ENCODE measurements at regions not wholly inside any gene's neighbourhood (a gene's known extent, or its start where the extent isn't known, plus 50 kb on each side); places are given as distances from the start of the nearest gene placed in this dataset.

DNA sequence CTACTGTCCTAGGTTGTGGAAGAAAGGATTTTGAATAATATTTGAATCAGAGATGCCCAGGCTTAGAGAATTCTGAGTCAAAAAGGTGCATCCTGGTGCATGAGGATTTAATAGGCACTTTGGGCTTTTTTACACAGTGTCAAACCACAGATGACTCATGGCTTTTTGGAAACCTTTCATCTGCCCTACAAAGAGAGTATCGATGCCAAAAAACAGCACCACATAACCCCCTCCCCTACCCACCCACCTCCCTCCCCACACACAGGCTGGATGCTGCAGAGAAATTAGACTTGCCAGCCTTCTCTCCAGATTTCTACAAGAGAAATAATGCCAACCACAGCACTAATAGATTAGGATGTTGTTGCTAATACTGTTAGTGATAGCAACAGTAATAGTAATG is 779.3 kb downstream of the NLGN4X start:
- H3K4me1 Mint-ChIP-seq (ENCODE audit: low read depth) = no peaks in the 10 kb centered on the region
- no peak overlapping the region for H3K4me3 Mint-ChIP-seq
- H3K9me3 Mint-ChIP-seq = no peaks in the 10 kb centered on the region
- no peaks in the 10 kb centered on the region for H3K36me3 Mint-ChIP-seq (ENCODE audit: low read depth)
- CTCF ChIA-PET = no interaction called here
- H3K27ac Mint-ChIP-seq = no peak overlapping the region
- intact Hi-C loops (cut with micrococcal nuclease) = no loop called here
- no peak for DNase-seq
- H3K27me3 Mint-ChIP-seq (ENCODE audit: low read depth) = no peaks in the 10 kb centered on the region

DNA sequence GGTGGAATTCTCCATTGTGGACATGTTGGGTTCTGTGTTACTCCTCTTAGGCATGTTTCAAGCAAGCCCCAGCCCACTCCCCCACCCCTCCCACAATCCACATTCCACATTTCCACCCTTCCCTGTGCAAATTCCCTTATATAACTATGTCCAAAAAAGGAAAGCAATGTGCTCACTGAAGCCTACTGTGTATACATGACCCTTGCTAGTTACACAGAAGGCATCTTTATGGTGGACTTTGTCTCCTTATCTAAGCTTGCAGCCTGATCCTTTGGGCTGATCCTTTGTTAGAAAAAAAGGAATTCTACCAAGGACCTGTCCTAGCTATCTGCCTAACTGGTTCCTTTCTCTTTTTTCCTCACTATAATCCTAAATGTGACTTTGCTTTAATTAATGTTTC is 796.8 kb downstream of the NLGN4X start:
- H3K4me1 Mint-ChIP-seq (ENCODE audit: low read depth) = no peaks in the 10 kb centered on the region
- peaks cover 3% of the 10 kb centered on the region for H3K9me3 Mint-ChIP-seq
- CTCF ChIA-PET = interaction anchor here (1.0 kb wide), 1 partner anchor 10 kb away, joined by 3 read pairs; no protein-coding TSS in a partner anchor
- intact Hi-C loops (cut with micrococcal nuclease) = no loop called here
- H3K4me3 Mint-ChIP-seq = no peak overlapping the region
- no peak overlapping the region for H3K27ac Mint-ChIP-seq
- no peaks in the 10 kb centered on the region for H3K36me3 Mint-ChIP-seq (ENCODE audit: low read depth)
- DNase-seq = no peak
- H3K27me3 Mint-ChIP-seq (ENCODE audit: low read depth) = no peaks in the 10 kb centered on the region

DNA sequence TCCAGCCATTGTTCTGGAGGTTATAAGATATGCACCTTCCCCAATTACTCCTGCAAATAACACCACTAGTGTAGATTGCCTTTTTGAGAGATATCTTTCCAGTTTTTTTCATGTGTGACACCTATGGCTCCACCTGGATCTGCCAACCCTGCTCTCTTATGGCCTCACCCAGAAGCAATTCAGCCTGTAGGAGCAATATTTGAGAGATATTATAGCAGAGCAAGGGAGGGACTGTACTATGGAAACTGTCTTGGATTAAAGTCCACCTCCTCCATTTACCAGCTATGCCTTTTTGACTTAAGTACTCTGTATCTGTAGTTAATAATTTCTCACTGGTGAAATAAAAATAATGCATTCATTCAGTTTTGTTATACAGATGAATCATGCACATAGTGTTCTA is 803.5 kb downstream of the NLGN4X start:
- Mint-ChIP-seq H3K9me3 (peaks cover 8% of the 10 kb centered on the region), H3K4me3 (no peak overlapping the region), H3K27ac (no peak overlapping the region), H3K36me3 (ENCODE audit: low read depth) (no peaks in the 10 kb centered on the region), H3K27me3 (ENCODE audit: low read depth) (no peaks in the 10 kb centered on the region), H3K4me1 (ENCODE audit: low read depth) (no peaks in the 10 kb centered on the region)
- intact Hi-C loops (cut with micrococcal nuclease) = no loop called here
- no peak for DNase-seq
- CTCF ChIA-PET = no interaction called here

DNA sequence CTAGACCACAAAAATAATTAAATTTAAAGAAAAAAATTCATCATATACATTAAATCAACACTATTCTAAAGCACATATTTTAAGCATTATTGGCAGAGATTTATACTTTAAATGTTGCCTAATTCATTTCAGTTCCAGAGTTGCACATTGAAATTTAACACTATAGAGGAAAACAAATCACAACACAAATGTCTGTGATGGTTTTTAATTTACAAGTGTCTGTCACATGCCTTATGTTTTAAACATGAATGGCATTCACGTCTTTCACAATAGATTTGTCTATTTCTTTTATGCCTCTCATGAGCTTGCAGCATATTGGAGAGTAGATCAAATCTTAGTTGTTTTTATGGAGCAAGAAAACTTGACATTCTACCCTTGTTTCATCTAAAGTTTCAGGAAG is 811.3 kb downstream of the NLGN4X start:
- Mint-ChIP-seq H3K9me3 (peaks cover 3% of the 10 kb centered on the region), H3K36me3 (ENCODE audit: low read depth) (no peaks in the 10 kb centered on the region), H3K4me1 (ENCODE audit: low read depth) (no peaks in the 10 kb centered on the region), H3K27ac (no peak overlapping the region), H3K27me3 (ENCODE audit: low read depth) (no peaks in the 10 kb centered on the region), H3K4me3 (no peak overlapping the region)
- CTCF ChIA-PET = no interaction called here
- intact Hi-C loops (cut with micrococcal nuclease) = no loop called here
- DNase-seq = no peak

DNA sequence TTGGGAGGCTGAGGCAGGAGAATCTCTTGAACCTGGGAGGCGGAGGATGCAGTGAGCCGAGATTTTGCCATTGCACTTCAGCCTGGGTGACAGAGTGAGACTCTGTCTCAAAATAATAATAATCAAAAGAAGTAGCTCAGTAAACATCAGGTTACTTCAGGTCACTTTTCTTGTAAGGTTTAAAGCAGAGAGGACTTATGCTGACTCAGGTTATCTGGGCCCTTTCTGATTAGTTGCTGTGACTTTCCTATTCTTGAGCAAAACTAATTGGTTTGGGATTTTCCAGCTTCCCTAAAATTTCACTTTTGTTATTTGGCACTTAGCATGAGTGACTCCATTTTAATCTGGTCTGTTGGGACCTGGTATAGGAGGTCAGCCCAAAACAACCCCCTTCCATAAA is 812.9 kb downstream of the NLGN4X start:
- Mint-ChIP-seq H3K27ac (no peak overlapping the region), H3K4me3 (no peak overlapping the region), H3K36me3 (ENCODE audit: low read depth) (no peaks in the 10 kb centered on the region), H3K9me3 (peaks cover 2% of the 10 kb centered on the region), H3K4me1 (ENCODE audit: low read depth) (no peaks in the 10 kb centered on the region), H3K27me3 (ENCODE audit: low read depth) (no peaks in the 10 kb centered on the region)
- CTCF ChIA-PET = no interaction called here
- intact Hi-C loops (cut with micrococcal nuclease) = no loop called here
- no peak for DNase-seq

DNA sequence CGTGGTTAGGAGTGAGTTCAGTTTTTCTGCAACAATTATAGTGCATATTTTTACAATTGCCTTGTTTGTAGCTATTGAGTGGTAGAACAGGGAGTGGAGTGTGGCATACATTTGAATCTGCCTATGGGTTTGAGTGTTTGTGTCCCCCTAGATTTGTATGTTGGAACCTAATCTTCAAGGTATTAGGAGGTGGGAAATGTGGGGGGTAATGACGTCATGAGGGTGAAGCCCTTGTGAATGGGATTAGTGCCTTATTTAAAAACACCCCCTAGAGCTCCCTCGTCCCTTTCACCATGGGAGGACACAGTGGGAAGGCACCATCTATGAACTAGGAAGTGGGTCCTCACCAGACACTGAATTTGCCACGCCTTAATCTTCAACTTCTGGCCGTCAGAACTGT is 819.6 kb downstream of the NLGN4X start:
- CTCF ChIA-PET = no interaction called here
- H3K27ac Mint-ChIP-seq = no peak overlapping the region
- H3K36me3 Mint-ChIP-seq (ENCODE audit: low read depth) = no peaks in the 10 kb centered on the region
- H3K27me3 Mint-ChIP-seq (ENCODE audit: low read depth) = no peaks in the 10 kb centered on the region
- intact Hi-C loops (cut with micrococcal nuclease) = no loop called here
- no peak overlapping the region for H3K4me3 Mint-ChIP-seq
- no peaks in the 10 kb centered on the region for H3K9me3 Mint-ChIP-seq
- no peaks in the 10 kb centered on the region for H3K4me1 Mint-ChIP-seq (ENCODE audit: low read depth)
- no peak for DNase-seq

DNA sequence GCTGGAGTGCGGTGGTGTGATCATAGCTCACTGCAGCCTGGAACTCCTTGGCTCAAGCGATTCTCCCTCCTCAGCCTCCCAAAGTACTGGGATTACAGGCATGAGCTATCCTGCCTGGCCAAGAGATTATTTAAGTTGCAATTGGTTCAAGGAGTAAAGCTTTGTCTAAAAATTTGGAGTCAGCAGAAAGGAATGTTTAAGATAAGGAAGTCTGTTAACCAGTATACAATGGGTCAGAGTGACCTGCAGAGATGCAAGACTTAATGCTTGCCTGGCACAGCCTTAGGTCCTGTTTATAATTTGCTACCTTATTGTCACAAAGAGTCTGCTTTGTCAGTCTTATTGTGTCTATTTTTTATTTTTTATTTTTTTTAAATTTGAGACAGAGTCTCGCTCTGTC is 826.2 kb downstream of the NLGN4X start:
- Mint-ChIP-seq H3K9me3 (peaks cover 4% of the 10 kb centered on the region), H3K27ac (no peak overlapping the region), H3K36me3 (ENCODE audit: low read depth) (no peaks in the 10 kb centered on the region), H3K4me3 (no peak overlapping the region), H3K27me3 (ENCODE audit: low read depth) (no peaks in the 10 kb centered on the region), H3K4me1 (ENCODE audit: low read depth) (no peaks in the 10 kb centered on the region)
- CTCF ChIA-PET = no interaction called here
- intact Hi-C loops (cut with micrococcal nuclease) = no loop called here
- no peak for DNase-seq

DNA sequence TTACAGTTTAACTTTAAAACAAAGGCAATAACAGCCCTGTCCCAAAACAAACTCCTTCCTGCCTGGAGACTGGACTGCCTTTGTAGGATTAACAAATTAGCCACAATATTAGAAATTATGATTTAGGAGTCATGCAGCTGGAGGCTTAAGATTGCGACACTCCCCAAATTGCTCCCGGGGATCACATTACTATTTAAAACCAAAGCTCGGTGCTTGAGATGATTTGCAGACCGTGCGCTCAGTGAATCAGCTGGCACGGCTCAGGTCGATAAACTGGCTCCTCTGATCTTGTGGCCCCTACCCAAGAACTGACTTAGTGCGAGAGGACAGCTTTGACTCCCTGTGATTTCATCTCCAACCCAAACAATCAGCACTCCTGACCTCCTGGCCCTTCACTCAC is 829.3 kb downstream of the NLGN4X start:
- H3K27me3 Mint-ChIP-seq (ENCODE audit: low read depth) = no peaks in the 10 kb centered on the region
- H3K4me3 Mint-ChIP-seq = no peak overlapping the region
- H3K4me1 Mint-ChIP-seq (ENCODE audit: low read depth) = no peaks in the 10 kb centered on the region
- no peak overlapping the region for H3K27ac Mint-ChIP-seq
- no peaks in the 10 kb centered on the region for H3K36me3 Mint-ChIP-seq (ENCODE audit: low read depth)
- CTCF ChIA-PET = no interaction called here
- H3K9me3 Mint-ChIP-seq = peaks cover 4% of the 10 kb centered on the region
- intact Hi-C loops (cut with micrococcal nuclease) = no loop called here
- no peak for DNase-seq

DNA sequence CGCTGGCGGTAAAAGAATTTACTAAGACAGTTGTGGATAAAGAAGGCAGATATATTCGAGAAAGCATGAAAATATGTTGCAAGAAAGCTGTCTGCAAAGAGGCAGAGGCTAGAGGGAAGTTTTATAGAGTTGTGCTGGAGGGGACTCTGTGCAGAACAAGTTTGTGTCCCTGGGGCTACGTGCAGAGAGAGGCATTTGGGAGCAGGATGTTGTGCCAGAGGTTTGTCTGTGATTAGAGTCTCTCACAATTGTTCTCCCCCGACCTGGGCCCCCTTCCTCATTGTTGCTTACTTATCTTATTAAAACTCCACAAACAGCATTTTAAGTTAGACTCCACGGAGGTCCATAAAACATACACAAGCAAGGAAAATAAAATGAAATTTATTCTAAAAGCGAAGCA is 831.3 kb downstream of the NLGN4X start:
- CTCF ChIA-PET = no interaction called here
- Mint-ChIP-seq H3K4me3 (no peak overlapping the region), H3K36me3 (ENCODE audit: low read depth) (no peaks in the 10 kb centered on the region), H3K27ac (no peak overlapping the region), H3K27me3 (ENCODE audit: low read depth) (no peaks in the 10 kb centered on the region), H3K4me1 (ENCODE audit: low read depth) (no peaks in the 10 kb centered on the region), H3K9me3 (peaks cover 4% of the 10 kb centered on the region)
- intact Hi-C loops (cut with micrococcal nuclease) = no loop called here
- no peak for DNase-seq

DNA sequence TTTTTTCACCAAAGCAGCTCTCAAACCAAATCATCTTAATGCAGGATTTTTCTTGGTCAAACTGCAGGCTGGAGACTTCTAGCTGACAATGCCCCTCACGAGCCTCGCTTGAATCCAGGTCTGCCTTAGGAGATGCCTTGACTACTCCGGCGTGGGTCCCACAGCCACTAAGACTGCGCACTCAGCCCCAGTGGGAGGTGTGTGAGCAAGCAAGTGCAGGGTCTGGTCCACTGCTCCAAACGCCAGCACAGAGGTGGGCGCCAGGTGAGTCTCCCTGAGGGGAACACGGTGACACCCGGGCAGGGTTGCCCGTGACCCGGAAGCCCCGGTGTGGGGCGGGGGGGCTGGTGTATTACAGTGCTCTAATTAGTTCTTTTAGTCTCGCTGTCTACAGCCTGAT is 838.3 kb downstream of the NLGN4X start:
- H3K27me3 Mint-ChIP-seq (ENCODE audit: low read depth) = no peaks in the 10 kb centered on the region
- H3K4me1 Mint-ChIP-seq (ENCODE audit: low read depth) = no peaks in the 10 kb centered on the region
- no peaks in the 10 kb centered on the region for H3K9me3 Mint-ChIP-seq
- CTCF ChIA-PET = no interaction called here
- intact Hi-C loops (cut with micrococcal nuclease) = no loop called here
- DNase-seq = no peak
- no peaks in the 10 kb centered on the region for H3K36me3 Mint-ChIP-seq (ENCODE audit: low read depth)
- no peak overlapping the region for H3K27ac Mint-ChIP-seq
- no peak overlapping the region for H3K4me3 Mint-ChIP-seq

DNA sequence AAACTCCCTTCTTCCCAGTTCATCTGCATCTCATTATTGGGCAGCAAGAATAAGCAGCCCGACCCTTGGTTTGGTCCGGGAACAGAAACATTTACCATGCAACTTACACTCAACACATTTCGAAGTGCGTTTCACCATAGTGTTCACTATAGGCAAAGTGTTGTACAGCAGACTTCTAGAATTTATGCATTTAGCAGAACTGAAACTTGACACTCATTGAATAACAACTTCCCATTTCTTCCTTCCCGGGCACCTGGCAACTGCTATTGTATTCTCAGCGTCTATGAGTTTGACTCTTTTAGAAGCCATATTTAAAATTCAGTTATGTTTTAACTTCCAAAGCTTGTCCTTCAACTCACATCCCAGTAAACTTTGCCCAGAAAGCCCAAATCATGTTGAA is 840.6 kb downstream of the NLGN4X start:
- no peak overlapping the region for H3K4me3 Mint-ChIP-seq
- no peak overlapping the region for H3K27ac Mint-ChIP-seq
- intact Hi-C loops (cut with micrococcal nuclease) = no loop called here
- H3K36me3 Mint-ChIP-seq (ENCODE audit: low read depth) = no peaks in the 10 kb centered on the region
- H3K9me3 Mint-ChIP-seq = no peaks in the 10 kb centered on the region
- H3K4me1 Mint-ChIP-seq (ENCODE audit: low read depth) = no peaks in the 10 kb centered on the region
- DNase-seq = no peak
- CTCF ChIA-PET = no interaction called here
- no peaks in the 10 kb centered on the region for H3K27me3 Mint-ChIP-seq (ENCODE audit: low read depth)

DNA sequence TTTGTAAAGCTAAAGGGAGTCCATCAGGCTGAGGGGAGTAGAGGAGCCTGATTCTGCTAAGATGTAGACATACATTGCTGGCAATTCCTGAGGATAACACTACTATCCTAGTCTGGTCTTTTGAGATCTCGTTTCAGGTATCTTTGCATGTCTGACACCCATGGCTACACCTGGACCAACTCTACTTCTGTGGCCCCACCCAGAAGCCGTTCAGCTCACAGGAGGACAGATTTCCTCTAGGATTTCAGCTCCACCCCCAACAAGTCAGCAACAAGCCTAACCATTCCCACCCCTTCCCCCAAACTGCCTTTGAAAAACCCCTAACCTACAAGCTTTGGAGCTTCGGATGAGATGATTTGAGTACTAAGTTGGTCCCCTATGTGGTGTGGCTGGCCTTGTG is 848.2 kb downstream of the NLGN4X start:
- no peaks in the 10 kb centered on the region for H3K4me1 Mint-ChIP-seq (ENCODE audit: low read depth)
- no peaks in the 10 kb centered on the region for H3K27me3 Mint-ChIP-seq (ENCODE audit: low read depth)
- CTCF ChIA-PET = no interaction called here
- H3K36me3 Mint-ChIP-seq (ENCODE audit: low read depth) = no peaks in the 10 kb centered on the region
- no peak overlapping the region for H3K4me3 Mint-ChIP-seq
- H3K27ac Mint-ChIP-seq = no peak overlapping the region
- intact Hi-C loops (cut with micrococcal nuclease) = no loop called here
- no peaks in the 10 kb centered on the region for H3K9me3 Mint-ChIP-seq
- no peak for DNase-seq

DNA sequence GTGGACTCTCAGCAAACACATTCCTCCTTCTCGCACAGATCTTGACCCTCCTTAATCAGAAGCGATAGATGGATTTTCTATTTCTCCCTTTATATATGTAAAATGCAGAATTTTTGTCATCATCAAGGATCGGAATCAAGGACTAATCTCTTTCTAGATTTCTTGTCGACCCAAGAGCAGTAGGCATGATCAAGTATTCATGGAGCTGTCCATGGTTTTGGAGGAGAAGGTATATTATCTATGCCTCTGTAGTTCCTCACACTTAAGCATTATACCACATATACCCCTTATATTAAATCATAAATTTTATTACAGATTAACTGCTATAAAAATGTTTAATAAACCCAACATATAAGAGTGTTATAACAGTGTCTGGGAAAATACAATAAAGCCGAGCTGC is 886.8 kb downstream of the NLGN4X start:
- Mint-ChIP-seq H3K27ac (no peak overlapping the region), H3K4me3 (no peak overlapping the region), H3K36me3 (ENCODE audit: low read depth) (no peaks in the 10 kb centered on the region), H3K9me3 (peaks cover 1% of the 10 kb centered on the region), H3K4me1 (ENCODE audit: low read depth) (no peaks in the 10 kb centered on the region), H3K27me3 (ENCODE audit: low read depth) (no peaks in the 10 kb centered on the region)
- intact Hi-C loops (cut with micrococcal nuclease) = no loop called here
- DNase-seq = no peak
- CTCF ChIA-PET = no interaction called here

DNA sequence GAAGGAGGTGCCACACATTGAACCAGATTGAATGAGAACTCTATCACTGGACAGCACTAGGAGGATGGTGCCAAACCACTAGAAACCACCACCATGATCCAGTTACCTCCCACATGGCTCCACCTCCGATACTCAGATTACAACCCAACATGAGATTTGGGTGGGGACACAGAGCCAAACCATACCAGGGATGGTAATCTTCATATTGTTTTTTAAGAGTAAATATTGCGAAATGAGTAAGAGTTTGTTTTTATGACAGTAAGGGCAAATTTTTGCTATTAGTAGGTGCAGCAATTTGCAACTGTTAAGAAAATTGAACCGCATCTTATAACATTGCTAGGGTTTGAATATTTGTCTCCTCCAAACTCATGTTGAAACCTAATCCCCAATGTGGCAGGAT is 891.5 kb downstream of the NLGN4X start:
- Mint-ChIP-seq H3K4me1 (ENCODE audit: low read depth) (no peaks in the 10 kb centered on the region), H3K27me3 (ENCODE audit: low read depth) (no peaks in the 10 kb centered on the region)

More for the DNA sequence above, 891.5 kb downstream of the NLGN4X start:
- intact Hi-C loops (cut with micrococcal nuclease) = no loop called here
- Mint-ChIP-seq H3K27ac (no peak overlapping the region), H3K4me3 (no peak overlapping the region), H3K9me3 (no peaks in the 10 kb centered on the region), H3K36me3 (ENCODE audit: low read depth) (no peaks in the 10 kb centered on the region)
- CTCF ChIA-PET = no interaction called here
- DNase-seq = no peak
